CD4-positive, CD25-positive, alpha-beta regulatory T cell (primary cell): ENCODE measurements at regions not wholly inside any gene's neighbourhood (a gene's known extent, or its start where the extent isn't known, plus 50 kb on each side); places are given as distances from the start of the nearest gene placed in this dataset.

Source experiments
- ATAC-seq, 2 donors: fragments of 150-1000 bp; cut with Tn5 transposase; one replicate each; pipeline ENCODE4 v1.10.0; 2021; ENCODE audit warnings: low read depth in 2 of 2, moderate number of reproducible peaks in 2 of 2, moderate library complexity in 1 of 2
- DNase-seq, 3 donors: peaks; one replicate each; pipeline versions ENCODE4 v3.0.0 to v3.0.0-alpha.2; 2012 to 2022; ENCODE audit warnings: mixed read lengths in 1 of 3
- H3K27ac ChIP-seq: one replicate; pipeline ENCODE4 v1.7.0; 2013; ENCODE audit warnings: mild to moderate bottlenecking, low read length; ENCODE audit not compliant: insufficient read depth, poor library complexity, severe bottlenecking
- H3K27me3 ChIP-seq: one replicate; pipeline ENCODE4 v1.7.0; 2013; ENCODE audit warnings: low read length; ENCODE audit not compliant: control insufficient read depth, insufficient read depth
- H3K36me3 ChIP-seq: one replicate; pipeline ENCODE4 v1.7.0; 2013; ENCODE audit warnings: mild to moderate bottlenecking, low read length, moderate library complexity; ENCODE audit not compliant: control insufficient read depth, insufficient read depth
- H3K4me1 ChIP-seq: 2 replicates; pipeline ENCODE4 v1.7.0; 2013; ENCODE audit warnings: mild to moderate bottlenecking, low read length; ENCODE audit not compliant: insufficient read depth, control insufficient read depth, poor library complexity, severe bottlenecking
- H3K4me3 ChIP-seq: one replicate; pipeline ENCODE4 v1.7.0; 2013; ENCODE audit warnings: low read depth, mild to moderate bottlenecking, low read length, moderate library complexity
- H3K9me3 ChIP-seq, 2 experiments: 1 replicate in 1 of 2; 2 replicates in 1 of 2; pipeline ENCODE4 v1.7.0; 2013; ENCODE audit warnings: low read length in 2 of 2, mild to moderate bottlenecking in 1 of 2, moderate library complexity in 1 of 2; ENCODE audit not compliant: control insufficient read depth in 2 of 2
- H3K27ac Mint-ChIP-seq, 3 donors: one replicate each; pipeline ENCODE4 v1.8.0; 2020 to 2022; ENCODE audit warnings: mild to moderate bottlenecking in 3 of 3, mixed read lengths in 3 of 3, moderate library complexity in 2 of 3
- H3K27me3 Mint-ChIP-seq: one replicate; pipeline ENCODE4 v1.8.0; 2022; ENCODE audit warnings: mild to moderate bottlenecking, mixed read lengths
- H3K36me3 Mint-ChIP-seq: one replicate; pipeline ENCODE4 v1.8.0; 2020; ENCODE audit warnings: mixed read lengths
- H3K4me1 Mint-ChIP-seq, 4 donors: one replicate each; pipeline ENCODE4 v1.8.0; 2020 to 2022; ENCODE audit warnings: mixed read lengths in 4 of 4, mild to moderate bottlenecking in 1 of 4
- H3K4me3 Mint-ChIP-seq, 4 donors: one replicate each; pipeline ENCODE4 v1.8.0; 2020 to 2022; ENCODE audit warnings: mild to moderate bottlenecking in 4 of 4, mixed read lengths in 4 of 4, moderate library complexity in 3 of 4
- H3K9me3 Mint-ChIP-seq, 7 donors: one replicate each; pipeline ENCODE4 v1.8.0; 2020 to 2022; ENCODE audit warnings: mixed read lengths in 7 of 7, mild to moderate bottlenecking in 3 of 7, moderate library complexity in 2 of 7

- H3K9me3 ChIP-seq = no peaks in the 10 kb centered on the region
- peaks cover 0 to 3% (median 0%) of the 10 kb centered on the region in 7 donors for H3K9me3 Mint-ChIP-seq
- no peaks in the 10 kb centered on the region for H3K27me3 ChIP-seq
- H3K36me3 Mint-ChIP-seq = no peaks in the 10 kb centered on the region
- H3K27ac ChIP-seq = no peak overlapping the region
- H3K4me1 ChIP-seq = no peaks in the 10 kb centered on the region
- no peak overlapping the region for H3K27ac Mint-ChIP-seq
- ATAC-seq = no peak
- H3K4me3 Mint-ChIP-seq = no peak overlapping the region
- H3K27me3 Mint-ChIP-seq = no peaks in the 10 kb centered on the region
- no peaks in the 10 kb centered on the region for H3K36me3 ChIP-seq
- H3K4me3 ChIP-seq = no peak overlapping the region
- DNase-seq = no peak
- no peaks in the 10 kb centered on the region for H3K4me1 Mint-ChIP-seq
These were observed 240.6 kb upstream of the ZFHX3 start for GRCh38 chr16:73288520-73288919.

DNA sequence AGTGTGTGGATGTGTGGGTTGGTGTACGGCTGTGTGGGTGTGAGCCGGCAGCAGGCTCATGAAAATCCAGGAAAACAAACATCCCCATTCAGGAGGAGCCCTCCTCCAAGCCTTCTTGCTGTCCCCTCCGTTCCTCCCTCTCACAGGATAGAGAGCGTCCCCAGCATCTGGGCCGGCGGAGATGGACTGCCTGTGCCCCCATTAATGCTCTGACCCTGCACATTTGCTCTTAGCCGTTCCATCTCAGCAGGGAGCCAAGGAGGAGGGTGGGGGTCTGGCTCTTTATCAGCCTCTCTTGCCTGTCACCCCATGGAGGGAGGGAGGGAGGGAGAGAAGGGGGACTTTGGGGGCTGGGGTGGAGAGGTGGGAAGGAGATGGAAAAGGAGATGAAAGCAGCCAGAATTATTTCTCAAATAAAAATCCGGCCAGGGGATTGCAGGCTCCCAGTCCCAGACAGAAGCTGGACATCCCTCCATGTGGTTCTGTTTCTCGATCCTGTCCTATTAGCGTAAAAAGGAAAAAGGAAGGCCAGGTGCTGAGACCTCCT, 240.0 kb upstream of the ZFHX3 start:
- no peak overlapping the region for H3K27ac Mint-ChIP-seq
- H3K9me3 ChIP-seq = no peaks in the 10 kb centered on the region

GRCh38 chr16:73286346-73287267, 238.7 kb upstream of the ZFHX3 start:
- no peaks in the 10 kb centered on the region for H3K36me3 ChIP-seq
- H3K4me3 ChIP-seq = no peak overlapping the region
- no peak for DNase-seq
- H3K9me3 Mint-ChIP-seq = peaks cover 0 to 3% (median 1%) of the 10 kb centered on the region in 7 donors
- no peak overlapping the region for H3K4me3 Mint-ChIP-seq
- H3K36me3 Mint-ChIP-seq = no peaks in the 10 kb centered on the region
- no peaks in the 10 kb centered on the region for H3K9me3 ChIP-seq
- no peaks in the 10 kb centered on the region for H3K4me1 Mint-ChIP-seq
- no peaks in the 10 kb centered on the region for H3K27me3 Mint-ChIP-seq
- H3K27me3 ChIP-seq = no peaks in the 10 kb centered on the region
- H3K4me1 ChIP-seq = no peaks in the 10 kb centered on the region
- no peak overlapping the region for H3K27ac Mint-ChIP-seq
- ATAC-seq = no peak
- H3K27ac ChIP-seq = no peak overlapping the region

More for the DNA sequence above, 240.0 kb upstream of the ZFHX3 start:
- Mint-ChIP-seq H3K36me3 (no peaks in the 10 kb centered on the region), H3K9me3 (peaks cover 0 to 3% (median 0%) of the 10 kb centered on the region in 7 donors), H3K4me3 (no peak overlapping the region), H3K4me1 (no peaks in the 10 kb centered on the region), H3K27me3 (no peaks in the 10 kb centered on the region)
- Histone ChIP-seq H3K36me3 (no peaks in the 10 kb centered on the region), H3K27ac (no peak overlapping the region), H3K27me3 (no peaks in the 10 kb centered on the region), H3K4me3 (no peak overlapping the region), H3K4me1 (no peaks in the 10 kb centered on the region)
- DNase-seq = no peak
- ATAC-seq = no peak

DNA sequence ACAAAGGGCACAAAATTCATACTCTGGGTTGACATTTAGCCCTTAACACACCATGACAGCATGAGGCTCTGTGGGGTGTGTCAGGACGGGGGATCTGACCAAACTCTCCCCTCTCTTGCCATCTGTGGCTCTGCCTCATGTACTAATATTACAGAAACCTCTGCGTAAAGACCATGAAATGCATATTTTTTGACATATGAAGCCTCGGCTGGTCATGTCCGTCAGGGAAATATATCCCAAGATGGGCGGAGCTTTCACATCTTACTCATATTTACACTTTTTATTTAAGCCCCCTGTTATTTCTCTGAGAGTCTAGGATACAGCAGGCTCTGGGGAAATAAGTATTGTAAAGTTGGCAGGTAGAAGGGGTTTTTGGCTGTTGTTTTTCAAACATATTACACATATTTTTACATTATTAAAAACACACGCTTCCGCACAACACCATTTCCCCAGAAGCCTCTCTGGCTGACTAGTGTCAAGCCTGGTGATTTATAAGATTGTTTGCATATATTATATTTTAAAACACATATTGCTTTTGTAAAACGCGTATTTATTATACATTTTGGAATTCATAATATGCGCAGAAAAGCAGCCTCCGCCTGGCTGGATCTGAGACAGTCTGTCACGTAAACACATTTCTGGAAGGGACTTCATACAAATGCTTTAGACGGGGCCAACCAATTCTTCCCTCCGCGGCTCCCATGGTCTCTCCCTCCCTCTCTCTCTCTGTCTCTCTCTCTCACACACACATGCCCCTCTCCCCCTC, 237.7 kb upstream of the ZFHX3 start:
- Mint-ChIP-seq H3K4me3 (no peak overlapping the region), H3K9me3 (peaks cover 0 to 4% (median 1%) of the 10 kb centered on the region in 7 donors), H3K27me3 (no peaks in the 10 kb centered on the region), H3K36me3 (no peaks in the 10 kb centered on the region), H3K4me1 (no peaks in the 10 kb centered on the region), H3K27ac (no peak overlapping the region)
- Histone ChIP-seq H3K36me3 (no peaks in the 10 kb centered on the region), H3K4me3 (no peak overlapping the region), H3K4me1 (no peaks in the 10 kb centered on the region), H3K27me3 (no peaks in the 10 kb centered on the region), H3K9me3 (no peaks in the 10 kb centered on the region), H3K27ac (no peak overlapping the region)
- no peak for ATAC-seq
- no peak for DNase-seq

DNA sequence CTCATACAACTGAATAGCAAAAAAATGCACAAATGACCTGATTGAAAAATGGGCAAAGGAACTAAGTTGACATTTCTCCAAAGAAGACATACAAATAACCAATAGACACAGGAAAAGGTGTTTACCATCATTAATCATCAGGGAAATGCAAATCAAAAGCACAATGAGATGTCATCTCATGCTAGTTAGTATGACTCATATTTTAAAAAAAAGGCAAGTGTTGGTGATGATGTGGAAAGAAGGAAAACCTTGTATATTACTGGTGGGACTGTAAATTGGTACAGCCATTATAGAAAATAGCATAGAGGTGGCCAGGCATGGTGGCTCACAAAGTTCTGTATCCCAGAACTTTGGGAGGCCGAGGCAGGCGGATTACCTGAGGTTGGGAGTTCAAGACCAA, 232.5 kb upstream of the ZFHX3 start:
- Mint-ChIP-seq H3K9me3 (peaks cover 0 to 12% (median 4%) of the 10 kb centered on the region in 7 donors), H3K4me1 (no peaks in the 10 kb centered on the region), H3K27me3 (no peaks in the 10 kb centered on the region), H3K36me3 (no peaks in the 10 kb centered on the region), H3K4me3 (no peak overlapping the region), H3K27ac (peak overlapping the region in 1 of 3 donors; percentile 38)
- H3K27me3 ChIP-seq = no peaks in the 10 kb centered on the region
- no peak for DNase-seq
- ATAC-seq = no peak
- no peak overlapping the region for H3K4me3 ChIP-seq
- H3K27ac ChIP-seq = no peak overlapping the region
- no peaks in the 10 kb centered on the region for H3K9me3 ChIP-seq
- no peaks in the 10 kb centered on the region for H3K36me3 ChIP-seq
- no peaks in the 10 kb centered on the region for H3K4me1 ChIP-seq

GRCh38 chr16:73279451-73279850, 231.5 kb upstream of the ZFHX3 start:
- ATAC-seq = no peak
- no peak overlapping the region for H3K4me3 Mint-ChIP-seq
- no peaks in the 10 kb centered on the region for H3K36me3 Mint-ChIP-seq
- H3K4me1 Mint-ChIP-seq = no peaks in the 10 kb centered on the region
- no peaks in the 10 kb centered on the region for H3K27me3 ChIP-seq
- no peak overlapping the region for H3K27ac Mint-ChIP-seq
- H3K4me1 ChIP-seq = no peaks in the 10 kb centered on the region
- no peak for DNase-seq
- H3K4me3 ChIP-seq = no peak overlapping the region
- peaks cover 1 to 12% (median 5%) of the 10 kb centered on the region in 7 donors for H3K9me3 Mint-ChIP-seq
- H3K9me3 ChIP-seq = no peaks in the 10 kb centered on the region
- no peaks in the 10 kb centered on the region for H3K36me3 ChIP-seq
- no peak overlapping the region for H3K27ac ChIP-seq
- H3K27me3 Mint-ChIP-seq = no peaks in the 10 kb centered on the region

- no peak for ATAC-seq
- H3K9me3 Mint-ChIP-seq = peaks cover 1 to 12% (median 4%) of the 10 kb centered on the region in 7 donors
- H3K27me3 Mint-ChIP-seq = no peaks in the 10 kb centered on the region
- H3K4me3 Mint-ChIP-seq = no peak overlapping the region
- no peaks in the 10 kb centered on the region for H3K27me3 ChIP-seq
- H3K4me3 ChIP-seq = no peak overlapping the region
- no peaks in the 10 kb centered on the region for H3K4me1 ChIP-seq
- no peaks in the 10 kb centered on the region for H3K36me3 ChIP-seq
- no peak for DNase-seq
- no peak overlapping the region for H3K27ac Mint-ChIP-seq
- no peak overlapping the region for H3K27ac ChIP-seq
- H3K4me1 Mint-ChIP-seq = no peaks in the 10 kb centered on the region
- H3K36me3 Mint-ChIP-seq = no peaks in the 10 kb centered on the region
- no peaks in the 10 kb centered on the region for H3K9me3 ChIP-seq
These were observed 229.1 kb upstream of the ZFHX3 start for GRCh38 chr16:73277071-73277470.
